HG03280 (cell line): ENCODE measurements at regions not wholly inside any gene's neighbourhood (a gene's known extent, or its start where the extent isn't known, plus 50 kb on each side); places are given as distances from the start of the nearest gene placed in this dataset.
"Not testable (repeated sequence)": the region's sequence is repeated elsewhere in the genome, so short reads cannot be mapped to it uniquely, and the experiment has no call there.

Experiments used
- ATAC-seq: cut with Tn5 transposase; IDR thresholded peaks from one replicate; pipeline ENCODE4 v1.9.1; 2021; ENCODE audit warnings: mild to moderate bottlenecking, moderate library complexity; ENCODE audit not compliant: unreplicated experiment

DNA sequence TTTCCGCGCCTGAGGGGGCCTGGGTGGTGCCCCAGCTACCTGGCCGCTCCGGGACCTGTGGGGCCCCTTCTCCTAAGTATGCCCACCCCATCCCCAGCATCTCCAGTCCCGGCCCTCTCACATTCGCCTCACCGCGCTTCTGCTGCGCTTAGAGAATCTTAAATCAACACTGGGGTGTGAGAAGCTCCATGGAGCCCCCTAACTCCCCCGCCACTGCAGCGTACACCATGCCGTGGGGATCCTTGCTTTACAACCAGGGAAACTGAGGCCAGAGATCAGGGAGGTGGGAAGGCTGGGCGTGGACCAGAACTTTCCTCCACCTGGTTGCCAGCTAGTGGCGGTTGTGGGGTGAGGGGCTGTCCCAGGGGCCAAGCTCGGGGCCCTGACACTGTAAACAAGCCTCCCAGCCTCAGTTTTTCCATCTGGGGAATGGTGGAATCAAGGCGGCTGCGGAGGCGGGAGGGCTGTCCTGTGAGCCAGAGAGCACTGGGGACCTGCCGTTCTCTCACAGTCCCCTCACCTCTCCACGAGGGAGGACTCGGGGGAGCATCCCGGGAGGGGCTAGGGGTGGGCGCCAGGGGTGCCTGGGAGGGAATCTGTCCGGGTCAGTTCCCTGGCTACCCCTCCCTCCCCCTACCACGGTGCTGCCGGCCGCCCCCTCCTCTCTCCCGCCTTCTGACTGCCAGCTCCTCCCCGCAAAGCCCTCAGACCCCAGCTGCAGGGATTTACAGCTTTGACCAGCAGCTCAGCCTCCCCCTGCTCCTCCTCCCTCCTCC lies 161.2 kb downstream of the C9orf50 start:
- no peak for ATAC-seq

DNA sequence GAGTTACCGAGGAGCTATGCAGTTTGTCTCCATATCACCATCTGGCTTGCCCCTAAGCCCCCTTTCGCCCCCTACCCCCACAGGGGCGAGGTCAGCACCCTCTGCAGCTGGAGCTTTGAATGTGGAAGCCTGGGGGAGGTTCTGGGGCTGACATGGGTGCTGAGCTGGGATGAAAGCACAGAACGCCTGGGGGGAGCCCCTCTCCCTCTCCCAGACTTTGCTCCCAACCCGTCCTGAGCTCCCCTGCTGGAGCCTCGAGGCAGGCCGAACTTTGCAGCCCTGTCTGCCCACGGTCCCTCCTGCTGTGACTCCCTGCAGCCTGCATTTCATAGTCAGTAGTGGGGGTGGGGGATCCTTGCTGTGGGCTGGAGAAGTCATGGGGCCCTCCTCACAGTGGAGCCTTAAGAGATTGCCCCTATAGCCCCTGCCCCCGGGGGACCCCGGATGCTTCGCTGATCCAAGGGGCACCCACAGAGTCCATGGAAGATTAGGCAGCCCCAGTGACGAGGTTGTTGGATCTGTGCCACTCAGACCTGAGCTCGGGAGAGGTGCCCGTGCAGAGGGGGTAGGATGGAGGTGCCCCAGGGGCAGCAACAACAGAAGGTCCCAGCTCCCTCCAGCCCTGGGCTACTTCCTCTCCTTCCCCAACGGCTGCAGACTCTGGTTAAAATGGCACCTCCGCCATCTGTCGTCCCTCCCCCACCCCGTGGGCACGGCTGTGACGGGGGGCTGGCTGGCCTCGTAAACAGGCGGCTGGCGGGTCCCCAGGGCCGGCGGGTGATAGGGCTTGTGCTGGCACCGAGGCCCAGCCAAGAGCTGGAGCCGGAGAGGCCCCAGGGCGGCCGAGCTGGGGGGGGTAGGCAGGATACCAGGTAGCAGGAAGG lies 162.0 kb downstream of the C9orf50 start:
- ATAC-seq, result no peak

DNA sequence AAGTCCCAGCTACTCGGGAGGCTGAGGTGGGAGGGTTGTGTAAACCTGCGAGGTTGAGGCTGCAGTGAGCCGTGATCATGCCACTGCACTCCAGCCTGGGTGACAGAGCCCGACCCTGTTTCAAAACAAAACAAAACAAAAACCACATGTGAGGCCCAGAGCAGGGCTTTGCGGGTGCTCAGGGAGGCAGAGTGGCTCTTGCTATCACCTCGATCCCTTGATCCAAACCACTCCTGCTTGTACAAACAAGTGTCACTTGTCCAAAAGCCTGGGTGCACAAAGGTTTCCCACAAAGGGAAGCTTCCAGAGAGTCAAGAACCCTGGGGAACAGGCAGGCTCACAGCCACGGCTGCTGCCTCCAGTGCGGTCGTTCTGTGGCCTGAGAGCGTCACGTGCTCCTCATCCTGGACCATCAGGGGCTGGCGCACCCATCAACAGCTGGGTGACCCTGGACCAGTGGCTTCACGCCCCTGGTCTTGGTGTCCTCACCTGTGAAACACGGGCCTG lies 162.7 kb downstream of the C9orf50 start:
- ATAC-seq, result no peak

DNA sequence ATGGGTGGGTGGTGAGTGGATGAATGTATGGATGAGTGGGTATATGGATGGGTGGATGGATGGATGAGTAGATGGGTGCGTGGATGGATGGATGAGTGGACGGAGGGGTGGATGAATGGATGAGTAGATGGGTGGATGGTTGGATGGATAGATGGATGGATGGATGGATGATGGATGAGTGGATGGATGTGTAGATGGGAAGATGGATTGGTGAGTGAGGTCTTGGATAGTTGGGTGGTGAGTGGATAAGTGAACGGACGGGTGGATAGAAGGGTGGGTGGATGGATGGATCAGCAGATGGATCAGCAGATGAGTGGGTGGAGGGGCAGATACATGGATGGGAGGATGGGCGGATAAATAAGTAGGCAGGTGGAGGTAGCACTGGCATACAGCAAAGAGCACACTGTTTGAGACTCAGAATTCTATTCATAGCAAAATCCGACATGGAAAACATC lies 163.5 kb downstream of the C9orf50 start:
- no peak for ATAC-seq

DNA sequence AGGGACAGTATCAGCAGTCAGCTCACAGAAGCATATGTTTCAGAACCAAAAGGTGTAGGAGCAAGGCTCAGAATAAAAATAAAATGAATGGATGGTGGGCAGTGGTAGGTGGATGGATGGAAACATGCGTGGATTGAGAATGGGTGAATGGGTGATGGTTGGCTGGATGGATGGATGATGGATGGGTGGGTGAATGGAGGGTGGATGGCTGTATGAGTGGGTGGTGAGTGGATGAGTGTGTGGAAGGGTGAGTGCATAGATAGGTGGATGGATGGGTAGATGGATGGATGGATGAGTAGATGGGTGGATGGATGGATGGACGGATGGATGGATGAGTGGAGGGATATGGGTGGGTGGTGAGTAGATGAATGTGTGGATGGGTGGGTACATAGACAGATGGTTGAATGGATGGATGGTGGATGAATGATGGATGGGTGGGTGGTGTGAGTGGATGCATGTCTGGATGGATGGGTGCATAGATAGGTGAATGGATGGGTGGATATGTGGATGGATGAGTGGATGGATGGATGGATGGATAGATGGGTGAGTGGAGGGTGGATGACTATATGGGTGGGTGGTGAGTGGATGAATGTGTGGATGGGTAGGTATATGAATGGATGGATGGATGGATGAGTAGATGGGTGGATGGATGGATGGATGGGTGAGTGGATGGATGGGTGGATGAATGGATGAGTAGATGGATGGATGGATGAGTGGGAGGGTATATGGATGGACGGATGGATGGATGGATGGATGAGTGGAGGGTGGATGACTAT lies 164.2 kb downstream of the C9orf50 start:
- ATAC-seq, result no peak

DNA sequence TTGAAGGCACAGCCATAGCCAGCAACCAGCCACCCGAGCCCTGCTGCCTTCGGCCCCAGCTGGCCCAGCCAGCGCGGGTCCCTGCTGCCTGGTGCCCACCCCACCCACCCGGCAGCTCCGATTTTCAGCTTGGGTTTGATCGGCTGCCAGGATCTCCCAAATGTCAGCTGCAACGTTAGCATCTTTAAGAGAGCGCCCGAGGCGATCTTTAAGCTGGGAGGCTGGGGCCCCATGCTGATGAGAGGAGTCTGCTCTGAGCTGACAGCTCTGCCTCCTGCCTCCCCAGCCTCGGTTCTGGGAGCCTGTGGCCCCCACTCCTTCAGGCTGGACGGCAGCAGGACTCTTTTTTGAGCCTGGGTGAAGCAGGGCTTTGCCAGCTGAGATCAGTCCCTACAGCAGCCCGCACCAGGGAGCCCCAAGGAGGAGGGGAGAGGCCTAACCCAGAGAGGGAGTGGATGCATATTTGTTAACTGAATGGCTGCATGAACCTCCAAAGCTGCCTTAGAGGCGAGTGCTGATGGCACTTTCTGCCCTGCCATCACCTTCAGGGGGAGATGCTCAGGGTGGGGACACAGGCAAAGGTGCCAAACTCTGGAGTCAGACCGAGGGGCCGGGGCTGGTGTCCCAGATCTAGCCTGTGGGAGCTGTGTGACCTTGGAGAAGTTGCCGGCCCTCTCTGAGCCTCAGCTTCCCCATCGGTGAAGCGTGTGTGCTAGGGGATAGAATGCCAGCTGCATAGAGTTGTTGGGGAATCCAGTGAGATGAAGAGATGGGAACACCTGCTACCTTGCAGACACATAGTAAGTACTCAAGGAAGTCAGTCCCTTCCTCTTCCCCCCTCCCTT lies 165.5 kb downstream of the C9orf50 start:
- ATAC-seq, result no peak

DNA sequence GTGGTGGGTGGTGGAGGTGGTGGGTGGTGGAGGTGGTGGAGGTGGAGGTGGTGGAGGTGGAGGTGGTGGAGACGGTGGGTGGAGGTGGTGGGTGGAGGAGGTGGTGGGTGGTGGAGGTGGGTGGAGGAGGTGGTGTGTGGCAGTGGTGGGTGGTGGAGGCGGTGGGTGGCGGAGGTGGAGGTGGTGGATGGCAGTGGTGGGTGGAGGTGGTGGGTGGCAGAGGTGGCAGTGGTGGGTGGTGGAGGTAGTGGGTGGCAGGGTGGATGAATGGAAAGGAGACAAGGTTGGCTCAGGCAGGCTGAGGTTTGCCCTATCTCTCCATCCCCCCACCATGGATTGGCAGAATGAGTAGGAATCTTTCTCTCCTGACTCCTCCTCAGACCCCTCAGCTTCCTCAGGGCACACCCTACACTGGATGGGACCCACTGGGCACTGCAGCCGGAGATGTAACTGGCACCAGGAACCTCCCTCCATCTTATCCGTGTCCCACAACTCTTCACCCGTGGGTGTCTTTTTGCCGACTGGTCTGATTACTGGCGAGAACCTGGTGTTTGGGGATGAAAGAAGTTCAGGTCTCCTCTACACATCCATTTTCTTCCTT lies 166.3 kb downstream of the C9orf50 start:
- no peak for ATAC-seq

DNA sequence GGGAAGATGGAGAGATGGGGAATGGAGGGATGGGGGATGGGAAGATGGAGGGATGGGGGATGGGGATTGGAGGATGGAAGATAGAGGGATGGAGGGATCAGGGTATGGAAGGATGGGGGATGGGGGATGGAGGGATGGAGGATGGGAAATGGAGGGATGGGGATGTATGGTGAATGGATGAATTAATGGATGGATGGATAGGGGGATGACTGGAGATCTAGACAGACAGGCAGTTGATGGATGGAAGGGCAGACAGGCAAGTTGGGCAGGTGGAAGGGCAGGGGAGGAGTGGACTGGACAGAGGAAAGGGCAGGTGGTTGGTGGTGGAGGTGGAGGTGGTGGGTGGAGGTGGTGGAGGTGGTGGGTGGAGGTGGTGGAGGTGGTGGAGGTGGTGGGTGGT lies 167.2 kb downstream of the C9orf50 start:
- ATAC-seq, result no peak

DNA sequence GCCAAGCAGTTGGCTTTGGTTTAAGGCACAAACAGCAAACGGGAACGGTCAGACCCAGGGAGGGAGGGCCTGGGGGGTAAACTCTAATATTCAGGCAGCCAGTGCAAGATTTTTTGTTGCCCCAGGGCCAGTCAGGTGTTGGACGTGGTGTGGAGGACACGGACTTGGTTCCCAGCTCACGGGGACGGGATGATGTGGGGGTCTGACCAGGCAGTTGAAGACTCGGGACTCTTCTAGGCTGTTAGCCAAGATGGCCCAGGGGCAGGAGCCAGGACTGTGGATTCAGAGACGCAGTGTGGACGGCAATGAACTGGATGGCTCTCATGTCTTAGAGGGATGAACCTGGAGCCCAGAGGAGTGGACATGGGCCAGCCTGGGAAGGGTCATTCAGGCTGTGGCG lies 169.2 kb downstream of the C9orf50 start:
- ATAC-seq, result no peak

DNA sequence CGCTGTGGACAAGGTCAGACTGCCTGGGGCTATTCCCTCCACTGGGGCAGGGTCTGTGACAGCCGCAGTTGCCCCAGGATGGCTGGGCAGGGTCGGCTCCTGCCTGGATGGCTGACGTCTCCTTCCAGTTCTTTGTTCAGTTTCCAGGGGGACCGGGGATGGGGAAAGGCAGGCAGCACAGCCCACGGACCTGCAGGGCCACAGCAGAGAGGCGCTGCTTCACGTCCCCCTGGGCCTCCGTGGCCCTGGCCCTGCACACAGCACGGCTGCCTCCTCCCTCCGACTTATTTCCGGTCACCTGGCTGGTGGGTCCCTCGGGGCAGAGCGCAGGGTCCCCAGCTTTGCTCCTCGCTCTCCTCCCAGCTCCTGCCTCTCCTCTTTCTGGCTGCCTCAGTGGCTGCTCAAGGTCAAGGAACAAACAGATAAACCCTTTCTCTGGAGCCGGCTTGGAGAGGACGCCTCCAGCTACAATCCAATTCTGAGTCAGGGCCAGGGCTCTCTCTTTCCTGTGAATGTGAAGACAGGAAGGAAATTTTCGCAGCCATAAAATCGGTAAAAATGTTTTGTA lies 169.7 kb downstream of the C9orf50 start:
- ATAC-seq, result no peak

DNA sequence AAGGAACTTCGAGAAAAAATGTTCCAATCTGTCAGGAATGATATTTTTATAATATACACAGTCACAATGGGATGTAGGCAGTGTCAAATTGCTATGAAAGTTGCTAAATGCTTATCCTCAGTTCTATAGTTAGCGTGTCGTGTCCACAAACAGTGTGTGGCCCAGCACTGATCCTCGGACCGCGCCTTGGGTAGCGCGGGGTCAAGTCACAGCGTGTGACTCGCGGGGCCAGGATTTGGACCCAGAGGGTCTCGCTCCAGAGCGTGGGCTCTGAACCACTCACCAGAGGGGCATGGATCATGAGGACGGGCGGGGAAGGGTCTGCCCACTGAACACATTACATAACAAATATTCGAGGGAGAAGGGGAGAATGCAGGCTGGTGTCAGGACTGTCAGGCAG lies 171.8 kb downstream of the C9orf50 start:
- no peak for ATAC-seq

DNA sequence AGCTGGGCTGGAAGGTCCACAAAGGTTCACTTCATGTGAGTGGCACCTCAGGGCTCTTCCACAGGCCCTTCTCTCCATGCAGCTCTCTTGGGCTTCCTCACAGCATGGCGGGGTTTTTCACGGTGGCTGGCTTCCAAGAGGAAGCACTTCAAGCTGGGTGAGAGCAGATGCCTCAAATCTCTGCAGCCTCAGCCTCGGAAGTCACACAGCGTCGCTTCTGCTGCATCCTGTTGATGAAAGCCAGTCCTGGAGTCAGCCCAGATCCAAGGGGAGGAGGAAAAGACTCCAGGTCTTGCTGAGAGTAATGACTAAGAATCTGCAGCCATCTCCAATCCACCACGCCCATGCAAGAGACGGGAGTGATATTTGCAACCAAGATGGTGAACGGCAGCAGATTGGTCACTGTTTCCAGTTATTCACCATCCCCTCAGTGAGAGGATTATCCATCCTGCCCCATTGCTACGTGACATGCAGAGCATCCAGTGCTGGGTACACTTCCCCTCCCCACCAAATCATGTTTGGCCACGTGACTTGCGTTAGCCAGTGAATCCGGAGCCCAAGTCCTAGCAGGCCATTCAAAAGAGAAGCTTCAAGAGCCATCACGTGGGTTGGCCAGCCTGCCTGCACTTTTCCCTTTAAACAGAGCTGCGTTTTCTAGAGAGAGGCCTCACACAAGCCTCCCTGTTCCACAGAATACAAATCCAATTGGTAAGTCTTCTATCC lies 173.9 kb downstream of the C9orf50 start:
- ATAC-seq, result no peak

DNA sequence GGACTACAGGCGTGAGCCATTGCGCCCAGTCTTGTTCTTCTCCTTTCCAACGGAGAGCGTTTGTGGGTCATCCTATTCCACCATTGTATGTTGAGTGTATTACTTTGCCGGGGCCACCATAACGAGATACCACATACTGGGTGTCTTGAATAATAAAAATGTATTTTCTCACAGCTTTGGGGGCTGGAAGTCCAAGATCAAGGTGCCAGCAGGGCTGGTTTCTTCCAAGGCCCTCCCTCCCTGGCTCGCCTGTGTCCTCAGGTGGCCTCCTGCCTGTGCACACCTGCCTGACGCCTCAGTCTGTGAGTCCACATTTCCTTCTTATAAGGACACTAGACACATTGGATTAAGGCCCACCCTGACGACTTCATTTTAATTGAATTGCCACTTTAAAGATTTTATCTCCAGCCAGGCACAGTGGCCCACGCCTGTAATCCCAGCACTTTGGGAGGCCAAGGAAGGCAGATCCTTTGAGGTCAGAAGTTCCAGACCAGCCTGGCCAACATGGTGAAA lies 175.1 kb downstream of the C9orf50 start:
- no peak for ATAC-seq

DNA sequence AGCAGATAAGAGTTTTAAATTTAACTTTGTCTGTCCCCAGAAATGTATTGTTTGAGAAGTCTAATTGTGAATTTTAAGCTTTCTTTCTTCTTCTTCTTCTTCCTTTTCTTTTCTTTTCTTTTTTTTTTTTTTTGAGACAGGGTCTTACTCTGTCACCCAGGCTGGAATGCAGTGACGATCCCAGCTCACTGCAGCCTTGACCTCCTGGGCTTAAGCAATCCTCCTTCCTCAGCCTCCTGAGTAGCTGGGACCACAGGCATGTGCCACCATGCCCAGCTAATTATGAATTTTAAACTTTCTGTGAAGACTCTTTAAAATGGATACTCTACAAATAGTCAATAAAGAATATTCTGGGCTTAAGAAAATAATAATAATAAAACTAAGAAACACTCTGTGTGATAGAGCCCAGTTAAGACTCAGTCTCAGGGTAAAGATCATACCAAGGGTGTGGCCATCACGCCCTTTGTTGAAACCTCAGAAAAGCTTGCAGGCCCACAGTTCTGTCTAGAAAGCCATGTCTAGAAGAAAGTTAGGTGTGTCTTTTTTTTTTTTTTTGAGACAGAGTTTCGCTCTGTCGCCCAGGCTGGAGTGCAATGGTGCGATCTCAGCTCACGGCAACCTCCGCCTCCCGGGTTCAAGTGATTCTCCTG lies 177.3 kb downstream of the C9orf50 start:
- ATAC-seq, result not testable (repeated sequence)

DNA sequence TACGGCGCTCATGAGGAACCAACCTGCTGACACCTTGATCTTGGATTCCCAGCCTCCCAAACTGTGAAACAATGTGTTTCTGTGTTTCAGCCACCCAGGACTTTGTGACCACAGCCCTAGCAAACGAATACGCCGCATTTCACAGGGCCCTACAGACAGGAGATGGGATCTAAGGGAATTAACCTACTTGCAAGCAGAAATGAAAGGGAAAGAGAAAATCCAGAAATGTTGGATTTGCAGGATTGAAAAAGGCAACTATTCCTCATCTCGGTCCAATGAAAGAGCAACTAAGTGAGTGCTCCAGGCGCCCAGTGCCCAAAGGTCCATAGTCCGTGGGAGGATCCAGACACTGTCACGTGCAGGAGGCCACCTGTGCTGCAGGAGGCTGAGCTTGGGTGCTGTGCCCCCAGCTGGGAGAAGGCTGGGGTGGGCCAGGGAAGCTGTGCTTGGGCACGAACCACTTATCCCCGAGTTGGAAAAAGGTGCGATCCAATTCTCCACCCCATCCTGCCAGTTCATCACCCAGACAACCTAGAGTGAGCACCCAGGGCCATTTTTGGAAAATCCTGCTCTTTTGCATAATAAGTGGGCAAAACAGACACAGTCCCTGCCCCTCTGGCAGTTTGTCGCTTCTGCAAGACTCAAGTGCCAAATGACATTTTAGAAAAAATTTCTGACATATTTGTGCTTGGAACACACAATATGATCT lies 177.9 kb downstream of the C9orf50 start:
- no peak for ATAC-seq

DNA sequence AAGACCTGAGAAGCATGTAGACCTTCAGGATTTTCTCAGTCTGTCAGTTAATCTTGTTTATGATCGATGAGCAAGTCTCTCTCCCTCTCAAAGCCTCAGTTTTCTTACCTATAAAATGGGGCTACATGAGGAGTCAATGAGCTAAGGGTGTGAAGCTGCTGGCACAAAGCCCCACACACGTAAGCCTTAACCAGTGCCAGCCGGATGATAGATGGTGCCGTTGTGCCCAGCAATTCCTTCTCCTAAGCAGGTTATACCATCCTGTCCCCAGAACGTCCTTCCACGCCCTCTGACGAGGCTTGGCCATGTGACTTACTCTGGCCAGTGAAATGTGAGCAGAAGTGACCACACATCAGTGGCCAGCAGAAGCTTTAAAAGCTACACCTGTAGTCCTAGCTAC lies 179.0 kb downstream of the C9orf50 start:
- no peak for ATAC-seq

DNA sequence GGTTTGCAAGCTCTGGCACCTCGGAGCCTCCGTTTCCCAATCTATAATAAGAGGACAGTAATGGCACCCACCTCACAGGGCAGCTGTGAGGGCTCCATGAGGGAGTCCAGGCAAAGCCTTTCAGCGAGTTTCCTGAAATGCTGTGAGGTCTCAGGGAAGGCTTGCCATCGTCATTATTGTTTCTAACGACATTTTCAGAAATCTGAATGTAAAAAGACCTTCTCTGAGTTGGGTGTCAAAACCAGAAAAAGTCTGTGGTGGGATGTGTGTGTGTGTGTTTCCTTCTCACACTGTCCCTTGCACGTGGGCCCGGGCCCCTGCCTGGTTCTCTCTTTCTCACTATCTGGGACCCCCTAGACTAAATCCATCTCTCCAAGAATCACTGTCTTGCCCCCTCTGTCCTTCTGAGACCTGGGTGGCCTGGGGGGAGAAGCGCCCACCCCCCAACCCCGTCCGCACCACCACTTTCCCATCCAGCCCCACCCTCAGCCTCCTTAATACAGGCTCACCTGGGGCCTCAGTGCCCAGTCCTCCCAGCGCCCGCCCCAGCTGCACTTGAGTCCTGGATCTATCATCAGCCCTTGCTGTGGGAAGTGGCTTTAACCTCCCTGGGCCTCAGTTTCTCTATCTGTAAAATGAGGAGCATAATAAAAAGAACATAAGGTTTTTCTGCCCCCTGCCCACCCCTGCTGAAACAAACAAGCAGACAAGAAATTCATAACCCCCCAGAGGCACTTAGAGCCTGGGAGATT lies 180.3 kb downstream of the C9orf50 start:
- ATAC-seq, result no peak
